ENCODE measurements at regions not wholly inside any gene's neighbourhood (a gene's known extent, or its start where the extent isn't known, plus 50 kb on each side); places are given as distances from the start of the nearest gene placed in this dataset.
"Not testable (repeated sequence)": the region's sequence is repeated elsewhere in the genome, so short reads cannot be mapped to it uniquely, and the experiment has no call there.

GRCh38 chr7:146028251-146028750 is 88.3 kb upstream of the CNTNAP2 start:
- Histone ChIP-seq H3K4me3 (ENCODE audit: low read depth, low read length) (no peak overlapping the region), H4K91ac (ENCODE audit: low read depth, low read length) (no peak overlapping the region), H3K27ac (ENCODE audit: low read depth, low read length) (no peak overlapping the region), H2BK5ac (ENCODE audit: low read depth, low read length, poor library complexity) (no peak overlapping the region), H3K79me2 (ENCODE audit: control insufficient read depth, insufficient read depth, low read length, poor library complexity) (no peaks in the 10 kb centered on the region), H3K9me3 (ENCODE audit: insufficient read depth, low read depth, low read length) (no peaks in the 10 kb centered on the region), H3K14ac (ENCODE audit: low read length) (no peak overlapping the region), H4K8ac (ENCODE audit: low read depth, low read length) (no peak overlapping the region), H2BK120ac (ENCODE audit: insufficient read depth, low read length, poor library complexity) (no peak overlapping the region), H3K4ac (ENCODE audit: low read depth, low read length) (no peak overlapping the region), H3K23ac (ENCODE audit: low read length) (no peak overlapping the region), H2AFZ (ENCODE audit: insufficient read depth, low read length, poor library complexity) (no peak overlapping the region), H3K18ac (ENCODE audit: low read length) (no peak overlapping the region), H2AK5ac (ENCODE audit: low read length) (no peak overlapping the region), H3K9ac (ENCODE audit: low read length) (no peak overlapping the region), H3K79me1 (ENCODE audit: low read length) (no peaks in the 10 kb centered on the region), H3K36me3 (ENCODE audit: control insufficient read depth in 1 of 2, insufficient read depth in 2 of 2, low read length in 2 of 2) (no peaks in the 10 kb centered on the region), H4K12ac (ENCODE audit: low read depth, low read length) (no peak overlapping the region), H3K4me2 (ENCODE audit: low read length) (no peak overlapping the region), H2BK12ac (ENCODE audit: low read length) (no peak overlapping the region), H3K27me3 (ENCODE audit: insufficient read depth, low read length) (no peaks in the 10 kb centered on the region), H3K4me1 (ENCODE audit: control insufficient read depth in 1 of 2, insufficient read depth in 2 of 2, low read length in 2 of 2) (no peaks in the 10 kb centered on the region)
- no peak for DNase-seq
- no CpG with 5 or more reads among the region's 3 CpGs for WGBS (ENCODE audit: extremely low coverage, insufficient coverage, insufficient read length)

- H3K23ac ChIP-seq (ENCODE audit: low read length), result no peak overlapping the region
- H3K27me3 ChIP-seq (ENCODE audit: insufficient read depth, low read length), result no peaks in the 10 kb centered on the region
- no peak overlapping the region for H3K14ac ChIP-seq (ENCODE audit: low read length)
- H3K27ac ChIP-seq (ENCODE audit: low read depth, low read length), result no peak overlapping the region
- no peak overlapping the region for H2AK5ac ChIP-seq (ENCODE audit: low read length)
- no peaks in the 10 kb centered on the region for H3K36me3 ChIP-seq (ENCODE audit: control insufficient read depth in 1 of 2, insufficient read depth in 2 of 2, low read length in 2 of 2)
- no peak overlapping the region for H4K12ac ChIP-seq (ENCODE audit: low read depth, low read length)
- DNase-seq, result no peak
- no peak overlapping the region for H3K9ac ChIP-seq (ENCODE audit: low read length)
- no peak overlapping the region for H2BK12ac ChIP-seq (ENCODE audit: low read length)
- no peak overlapping the region for H3K4me3 ChIP-seq (ENCODE audit: low read depth, low read length)
- H2AFZ ChIP-seq (ENCODE audit: insufficient read depth, low read length, poor library complexity), result no peak overlapping the region
- no peak overlapping the region for H3K4ac ChIP-seq (ENCODE audit: low read depth, low read length)
- no peak overlapping the region for H3K18ac ChIP-seq (ENCODE audit: low read length)
- H2BK5ac ChIP-seq (ENCODE audit: low read depth, low read length, poor library complexity), result no peak overlapping the region
- H3K4me2 ChIP-seq (ENCODE audit: low read length), result no peak overlapping the region
- H3K9me3 ChIP-seq (ENCODE audit: insufficient read depth, low read depth, low read length), result no peaks in the 10 kb centered on the region
- no peak overlapping the region for H4K91ac ChIP-seq (ENCODE audit: low read depth, low read length)
- H2BK120ac ChIP-seq (ENCODE audit: insufficient read depth, low read length, poor library complexity), result no peak overlapping the region
- no peaks in the 10 kb centered on the region for H3K79me2 ChIP-seq (ENCODE audit: control insufficient read depth, insufficient read depth, low read length, poor library complexity)
- H4K8ac ChIP-seq (ENCODE audit: low read depth, low read length), result no peak overlapping the region
- H3K4me1 ChIP-seq (ENCODE audit: control insufficient read depth in 1 of 2, insufficient read depth in 2 of 2, low read length in 2 of 2), result no peaks in the 10 kb centered on the region
- no peaks in the 10 kb centered on the region for H3K79me1 ChIP-seq (ENCODE audit: low read length)
Measured at GRCh38 chr7:146027243-146027642, 89.4 kb upstream of the CNTNAP2 start.

- no peak overlapping the region for H2BK120ac ChIP-seq (ENCODE audit: insufficient read depth, low read length, poor library complexity)
- no peaks in the 10 kb centered on the region for H3K27me3 ChIP-seq (ENCODE audit: insufficient read depth, low read length)
- H3K9ac ChIP-seq (ENCODE audit: low read length), result no peak overlapping the region
- H3K27ac ChIP-seq (ENCODE audit: low read depth, low read length), result no peak overlapping the region
- H3K4ac ChIP-seq (ENCODE audit: low read depth, low read length), result no peak overlapping the region
- no peaks in the 10 kb centered on the region for H3K36me3 ChIP-seq (ENCODE audit: control insufficient read depth in 1 of 2, insufficient read depth in 2 of 2, low read length in 2 of 2)
- no peak overlapping the region for H2AK5ac ChIP-seq (ENCODE audit: low read length)
- no peak overlapping the region for H4K91ac ChIP-seq (ENCODE audit: low read depth, low read length)
- H3K79me1 ChIP-seq (ENCODE audit: low read length), result no peaks in the 10 kb centered on the region
- no peak overlapping the region for H3K4me3 ChIP-seq (ENCODE audit: low read depth, low read length)
- H3K4me2 ChIP-seq (ENCODE audit: low read length), result no peak overlapping the region
- no peak for DNase-seq
- no peak overlapping the region for H3K23ac ChIP-seq (ENCODE audit: low read length)
- WGBS (ENCODE audit: extremely low coverage, insufficient coverage, insufficient read length), result no CpG with 5 or more reads among the region's 5 CpGs
- no peaks in the 10 kb centered on the region for H3K9me3 ChIP-seq (ENCODE audit: insufficient read depth, low read depth, low read length)
- no peak overlapping the region for H4K12ac ChIP-seq (ENCODE audit: low read depth, low read length)
- H3K14ac ChIP-seq (ENCODE audit: low read length), result no peak overlapping the region
- H3K18ac ChIP-seq (ENCODE audit: low read length), result no peak overlapping the region
- no peak overlapping the region for H2BK5ac ChIP-seq (ENCODE audit: low read depth, low read length, poor library complexity)
- no peak overlapping the region for H4K8ac ChIP-seq (ENCODE audit: low read depth, low read length)
- no peaks in the 10 kb centered on the region for H3K79me2 ChIP-seq (ENCODE audit: control insufficient read depth, insufficient read depth, low read length, poor library complexity)
- H2BK12ac ChIP-seq (ENCODE audit: low read length), result no peak overlapping the region
- no peak overlapping the region for H2AFZ ChIP-seq (ENCODE audit: insufficient read depth, low read length, poor library complexity)
- H3K4me1 ChIP-seq (ENCODE audit: control insufficient read depth in 1 of 2, insufficient read depth in 2 of 2, low read length in 2 of 2), result no peaks in the 10 kb centered on the region
Measured at GRCh38 chr7:146022776-146023175, 93.8 kb upstream of the CNTNAP2 start.

GRCh38 chr7:146019041-146020004 is 97.3 kb upstream of the CNTNAP2 start:
- not testable (repeated sequence) for H3K23ac ChIP-seq (ENCODE audit: low read length); H3K9me3 ChIP-seq (ENCODE audit: insufficient read depth, low read depth, low read length); H2AK5ac ChIP-seq (ENCODE audit: low read length); H2AFZ ChIP-seq (ENCODE audit: insufficient read depth, low read length, poor library complexity); H3K27me3 ChIP-seq (ENCODE audit: insufficient read depth, low read length); H3K27ac ChIP-seq (ENCODE audit: low read depth, low read length); H3K9ac ChIP-seq (ENCODE audit: low read length); H4K91ac ChIP-seq (ENCODE audit: low read depth, low read length); H3K4me2 ChIP-seq (ENCODE audit: low read length); H3K79me1 ChIP-seq (ENCODE audit: low read length); H3K79me2 ChIP-seq (ENCODE audit: control insufficient read depth, insufficient read depth, low read length, poor library complexity); H3K18ac ChIP-seq (ENCODE audit: low read length); H3K14ac ChIP-seq (ENCODE audit: low read length); H3K36me3 ChIP-seq (ENCODE audit: control insufficient read depth in 1 of 2, insufficient read depth in 2 of 2, low read length in 2 of 2); H2BK12ac ChIP-seq (ENCODE audit: low read length); H4K8ac ChIP-seq (ENCODE audit: low read depth, low read length); H2BK5ac ChIP-seq (ENCODE audit: low read depth, low read length, poor library complexity); H2BK120ac ChIP-seq (ENCODE audit: insufficient read depth, low read length, poor library complexity); H4K12ac ChIP-seq (ENCODE audit: low read depth, low read length); H3K4me1 ChIP-seq (ENCODE audit: control insufficient read depth in 1 of 2, insufficient read depth in 2 of 2, low read length in 2 of 2); H3K4ac ChIP-seq (ENCODE audit: low read depth, low read length); H3K4me3 ChIP-seq (ENCODE audit: low read depth, low read length); DNase-seq
- WGBS (ENCODE audit: extremely low coverage, insufficient coverage, insufficient read length), result no CpG with 5 or more reads among the region's 33 CpGs

All from trophoblast cell (in vitro differentiated cells and primary cell).